NCI-H187 treated with DMSO at 0.1 percent for 48 hours (cell line): ENCODE measurements at regions not wholly inside any gene's neighbourhood (a gene's known extent, or its start where the extent isn't known, plus 50 kb on each side); places are given as distances from the start of the nearest gene placed in this dataset.

Experiments used
- DNase-seq: peaks from one replicate; lab custom pipeline; 2025; lab: John Stamatoyannopoulos, UW

- DNase-seq: no peak
Observed at GRCh38 chr3:76627236-76627635, 412.7 kb upstream of the ROBO2 start.

GRCh38 chr3:76631251-76631650 is 408.6 kb upstream of the ROBO2 start:
- DNase-seq: no peak

GRCh38 chr3:76638006-76638405 is 401.9 kb upstream of the ROBO2 start:
- DNase-seq: no peak

- no peak for DNase-seq
Observed at GRCh38 chr3:76643623-76644304, 396.1 kb upstream of the ROBO2 start.

GRCh38 chr3:76644305-76644675 is 395.6 kb upstream of the ROBO2 start:
- no peak for DNase-seq

- DNase-seq: no peak
Observed at GRCh38 chr3:76645724-76646123, 394.2 kb upstream of the ROBO2 start.

GRCh38 chr3:76646921-76647562 is 392.9 kb upstream of the ROBO2 start:
- no peak for DNase-seq

- DNase-seq: no peak
Observed at GRCh38 chr3:76651784-76652183, 388.1 kb upstream of the ROBO2 start.

- DNase-seq: no peak
Observed at GRCh38 chr3:76652524-76652923, 387.4 kb upstream of the ROBO2 start.

GRCh38 chr3:76653640-76654251 is 386.2 kb upstream of the ROBO2 start:
- DNase-seq: no peak

- no peak for DNase-seq
Observed at GRCh38 chr3:76656531-76657070, 383.3 kb upstream of the ROBO2 start.

- DNase-seq: no peak
Observed at GRCh38 chr3:76657909-76658308, 382.0 kb upstream of the ROBO2 start.

- DNase-seq: no peak
Observed at GRCh38 chr3:76661527-76662250, 378.2 kb upstream of the ROBO2 start.

GRCh38 chr3:76664816-76665215 is 375.1 kb upstream of the ROBO2 start:
- no peak for DNase-seq

GRCh38 chr3:76668653-76669052 is 371.2 kb upstream of the ROBO2 start:
- no peak for DNase-seq

GRCh38 chr3:76669322-76669721 is 370.6 kb upstream of the ROBO2 start:
- no peak for DNase-seq

GRCh38 chr3:76673171-76673570 is 366.7 kb upstream of the ROBO2 start:
- no peak for DNase-seq

GRCh38 chr3:76679541-76679940 is 360.4 kb upstream of the ROBO2 start:
- no peak for DNase-seq

GRCh38 chr3:76683256-76683655 is 356.6 kb upstream of the ROBO2 start:
- DNase-seq: no peak

GRCh38 chr3:76684946-76685345 is 355.0 kb upstream of the ROBO2 start:
- no peak for DNase-seq

- no peak for DNase-seq
Observed at GRCh38 chr3:76685858-76686257, 354.0 kb upstream of the ROBO2 start.

- no peak for DNase-seq
Observed at GRCh38 chr3:76687019-76687418, 352.9 kb upstream of the ROBO2 start.

GRCh38 chr3:76694063-76694462 is 345.8 kb upstream of the ROBO2 start:
- DNase-seq: no peak
